ENCODE measurements at regions not wholly inside any gene's neighbourhood (a gene's known extent, or its start where the extent isn't known, plus 50 kb on each side); places are given as distances from the start of the nearest gene placed in this dataset.

DNA sequence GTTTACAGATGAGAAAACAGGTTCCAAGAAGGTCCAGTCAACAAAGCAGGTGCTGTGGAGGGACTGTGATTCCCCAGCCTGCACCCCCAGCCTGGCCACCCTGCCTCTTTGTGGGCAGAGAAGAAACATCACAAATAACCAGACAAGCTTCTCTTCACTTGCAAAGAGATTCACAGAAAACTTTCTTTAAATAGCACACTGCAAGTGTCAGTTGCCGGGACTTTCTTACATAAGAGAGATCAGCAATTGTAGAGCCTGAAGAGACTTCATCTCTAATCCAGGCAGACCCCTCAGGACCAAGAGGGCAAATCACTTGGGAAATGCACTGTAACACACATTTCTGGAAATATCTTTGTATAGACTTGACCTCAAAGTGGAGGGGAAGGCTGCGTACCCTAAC is 207.9 kb upstream of the CHRNA7 start:
- ChIA-PET POLR2A (no interaction called here), CTCF (no interaction called here)
- H3K4me3 ChIP-seq (ENCODE audit: low read depth, low read length), result no peak overlapping the region
- H3K9me3 ChIP-seq (ENCODE audit: control insufficient read depth, insufficient read depth, low read depth, low read length), result no peaks in the 10 kb centered on the region
- no peak overlapping the region for H3K27ac ChIP-seq (ENCODE audit: extremely low read depth, low read depth, low read length)
- no peaks in the 10 kb centered on the region for H3K4me1 ChIP-seq (ENCODE audit: control insufficient read depth, insufficient read depth, low read length)
- H3K36me3 ChIP-seq (ENCODE audit: control insufficient read depth in 2 of 2, insufficient read depth in 1 of 2, low read length in 2 of 2), result no peaks in the 10 kb centered on the region
- TF ChIP-seq, protein P1, sequence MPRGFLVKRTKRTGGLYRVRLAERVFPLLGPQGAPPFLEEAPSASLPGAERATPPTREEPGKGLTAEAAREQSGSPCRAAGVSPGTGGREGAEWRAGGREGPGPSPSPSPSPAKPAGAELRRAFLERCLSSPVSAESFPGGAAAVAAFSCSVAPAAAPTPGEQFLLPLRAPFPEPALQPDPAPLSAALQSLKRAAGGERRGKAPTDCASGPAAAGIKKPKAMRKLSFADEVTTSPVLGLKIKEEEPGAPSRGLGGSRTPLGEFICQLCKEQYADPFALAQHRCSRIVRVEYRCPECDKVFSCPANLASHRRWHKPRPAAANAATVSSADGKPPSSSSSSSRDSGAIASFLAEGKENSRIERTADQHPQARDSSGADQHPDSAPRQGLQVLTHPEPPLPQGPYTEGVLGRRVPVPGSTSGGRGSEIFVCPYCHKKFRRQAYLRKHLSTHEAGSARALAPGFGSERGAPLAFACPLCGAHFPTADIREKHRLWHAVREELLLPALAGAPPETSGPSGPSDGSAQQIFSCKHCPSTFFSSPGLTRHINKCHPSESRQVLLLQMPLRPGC (tag by site-specific recombination; IDR thresholded peaks at IDR 0.05), result no peak
- TF ChIP-seq RBAK (tag by site-specific recombination; IDR thresholded peaks at IDR 0.05) (no peak), MZF1 (tag by site-specific recombination; IDR thresholded peaks at IDR 0.05; ENCODE audit: borderline replicate concordance) (no peak), KLF16 (tag by site-specific recombination; IDR thresholded peaks at IDR 0.05) (no peak), ZBTB8A (tag by site-specific recombination; IDR thresholded peaks at IDR 0.05) (no peak), ZNF311 (tag by site-specific recombination; IDR thresholded peaks at IDR 0.05; ENCODE audit: borderline replicate concordance) (no peak), ZNF48 (tag by site-specific recombination; IDR thresholded peaks at IDR 0.05) (no peak), ZNF214 (tag by site-specific recombination; IDR thresholded peaks at IDR 0.05; ENCODE audit: borderline replicate concordance) (no peak), TRIM28 (IDR thresholded peaks at IDR 0.05; ENCODE audit: borderline replicate concordance, low read length) (no peak), ZNF112 (tag by site-specific recombination; IDR thresholded peaks at IDR 0.05) (no peak), ZFP3 (tag by site-specific recombination; IDR thresholded peaks at IDR 0.05; ENCODE audit: low read depth) (no peak), ZNF473 (tag by site-specific recombination; IDR thresholded peaks at IDR 0.05) (no peak), ZNF324 (tag by site-specific recombination; IDR thresholded peaks at IDR 0.05) (no peak), ZNF175 (tag by site-specific recombination; IDR thresholded peaks at IDR 0.05) (no peak), BCL11A (tag by site-specific recombination; IDR thresholded peaks at IDR 0.05; ENCODE audit: low read depth) (no peak)
- TF ChIP-seq, protein P2, sequence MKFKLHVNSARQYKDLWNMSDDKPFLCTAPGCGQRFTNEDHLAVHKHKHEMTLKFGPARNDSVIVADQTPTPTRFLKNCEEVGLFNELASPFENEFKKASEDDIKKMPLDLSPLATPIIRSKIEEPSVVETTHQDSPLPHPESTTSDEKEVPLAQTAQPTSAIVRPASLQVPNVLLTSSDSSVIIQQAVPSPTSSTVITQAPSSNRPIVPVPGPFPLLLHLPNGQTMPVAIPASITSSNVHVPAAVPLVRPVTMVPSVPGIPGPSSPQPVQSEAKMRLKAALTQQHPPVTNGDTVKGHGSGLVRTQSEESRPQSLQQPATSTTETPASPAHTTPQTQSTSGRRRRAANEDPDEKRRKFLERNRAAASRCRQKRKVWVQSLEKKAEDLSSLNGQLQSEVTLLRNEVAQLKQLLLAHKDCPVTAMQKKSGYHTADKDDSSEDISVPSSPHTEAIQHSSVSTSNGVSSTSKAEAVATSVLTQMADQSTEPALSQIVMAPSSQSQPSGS (tag by site-specific recombination; IDR thresholded peaks at IDR 0.05; ENCODE audit: low read depth), result no peak
- TF ChIP-seq, protein P3, sequence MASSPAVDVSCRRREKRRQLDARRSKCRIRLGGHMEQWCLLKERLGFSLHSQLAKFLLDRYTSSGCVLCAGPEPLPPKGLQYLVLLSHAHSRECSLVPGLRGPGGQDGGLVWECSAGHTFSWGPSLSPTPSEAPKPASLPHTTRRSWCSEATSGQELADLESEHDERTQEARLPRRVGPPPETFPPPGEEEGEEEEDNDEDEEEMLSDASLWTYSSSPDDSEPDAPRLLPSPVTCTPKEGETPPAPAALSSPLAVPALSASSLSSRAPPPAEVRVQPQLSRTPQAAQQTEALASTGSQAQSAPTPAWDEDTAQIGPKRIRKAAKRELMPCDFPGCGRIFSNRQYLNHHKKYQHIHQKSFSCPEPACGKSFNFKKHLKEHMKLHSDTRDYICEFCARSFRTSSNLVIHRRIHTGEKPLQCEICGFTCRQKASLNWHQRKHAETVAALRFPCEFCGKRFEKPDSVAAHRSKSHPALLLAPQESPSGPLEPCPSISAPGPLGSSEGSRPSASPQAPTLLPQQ (tag by site-specific recombination; IDR thresholded peaks at IDR 0.05), result no peak
- TF ChIP-seq, protein P4, sequence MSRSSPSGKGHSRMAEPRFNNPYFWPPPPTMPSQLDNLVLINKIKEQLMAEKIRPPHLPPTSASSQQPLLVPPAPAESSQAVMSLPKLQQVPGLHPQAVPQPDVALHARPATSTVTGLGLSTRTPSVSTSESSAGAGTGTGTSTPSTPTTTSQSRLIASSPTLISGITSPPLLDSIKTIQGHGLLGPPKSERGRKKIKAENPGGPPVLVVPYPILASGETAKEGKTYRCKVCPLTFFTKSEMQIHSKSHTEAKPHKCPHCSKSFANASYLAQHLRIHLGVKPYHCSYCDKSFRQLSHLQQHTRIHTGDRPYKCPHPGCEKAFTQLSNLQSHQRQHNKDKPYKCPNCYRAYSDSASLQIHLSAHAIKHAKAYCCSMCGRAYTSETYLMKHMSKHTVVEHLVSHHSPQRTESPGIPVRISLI (tag by site-specific recombination; IDR thresholded peaks at IDR 0.05), result no peak
- TF ChIP-seq, protein P5, sequence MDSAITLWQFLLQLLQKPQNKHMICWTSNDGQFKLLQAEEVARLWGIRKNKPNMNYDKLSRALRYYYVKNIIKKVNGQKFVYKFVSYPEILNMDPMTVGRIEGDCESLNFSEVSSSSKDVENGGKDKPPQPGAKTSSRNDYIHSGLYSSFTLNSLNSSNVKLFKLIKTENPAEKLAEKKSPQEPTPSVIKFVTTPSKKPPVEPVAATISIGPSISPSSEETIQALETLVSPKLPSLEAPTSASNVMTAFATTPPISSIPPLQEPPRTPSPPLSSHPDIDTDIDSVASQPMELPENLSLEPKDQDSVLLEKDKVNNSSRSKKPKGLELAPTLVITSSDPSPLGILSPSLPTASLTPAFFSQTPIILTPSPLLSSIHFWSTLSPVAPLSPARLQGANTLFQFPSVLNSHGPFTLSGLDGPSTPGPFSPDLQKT (IDR thresholded peaks at IDR 0.05; ENCODE audit: borderline replicate concordance, low read depth, low read length), result no peak

DNA sequence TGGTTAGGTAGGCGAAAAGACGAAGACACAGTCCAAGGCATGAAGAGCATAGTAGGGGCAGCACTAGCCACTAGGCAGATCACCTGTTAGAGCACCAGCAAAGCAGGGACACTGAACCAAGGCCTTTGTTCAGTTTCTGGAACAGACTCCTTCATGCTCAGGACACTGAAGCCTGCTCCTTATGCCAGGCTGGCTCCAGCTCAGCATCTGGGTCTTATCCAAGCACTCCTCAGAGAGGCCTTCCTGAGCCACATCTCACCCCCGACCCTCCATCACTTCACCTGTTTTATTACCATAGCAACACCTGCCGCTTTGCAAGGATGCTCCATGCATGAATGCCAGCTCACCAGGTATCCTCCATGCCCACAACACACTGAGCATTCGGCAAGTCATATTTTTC is 206.3 kb upstream of the CHRNA7 start:
- ChIA-PET CTCF (interaction anchor here (1.0 kb wide), 1 partner anchor 26 kb away, joined by 3 read pairs; no protein-coding TSS in a partner anchor), POLR2A (no interaction called here)
- TF ChIP-seq, protein P6, sequence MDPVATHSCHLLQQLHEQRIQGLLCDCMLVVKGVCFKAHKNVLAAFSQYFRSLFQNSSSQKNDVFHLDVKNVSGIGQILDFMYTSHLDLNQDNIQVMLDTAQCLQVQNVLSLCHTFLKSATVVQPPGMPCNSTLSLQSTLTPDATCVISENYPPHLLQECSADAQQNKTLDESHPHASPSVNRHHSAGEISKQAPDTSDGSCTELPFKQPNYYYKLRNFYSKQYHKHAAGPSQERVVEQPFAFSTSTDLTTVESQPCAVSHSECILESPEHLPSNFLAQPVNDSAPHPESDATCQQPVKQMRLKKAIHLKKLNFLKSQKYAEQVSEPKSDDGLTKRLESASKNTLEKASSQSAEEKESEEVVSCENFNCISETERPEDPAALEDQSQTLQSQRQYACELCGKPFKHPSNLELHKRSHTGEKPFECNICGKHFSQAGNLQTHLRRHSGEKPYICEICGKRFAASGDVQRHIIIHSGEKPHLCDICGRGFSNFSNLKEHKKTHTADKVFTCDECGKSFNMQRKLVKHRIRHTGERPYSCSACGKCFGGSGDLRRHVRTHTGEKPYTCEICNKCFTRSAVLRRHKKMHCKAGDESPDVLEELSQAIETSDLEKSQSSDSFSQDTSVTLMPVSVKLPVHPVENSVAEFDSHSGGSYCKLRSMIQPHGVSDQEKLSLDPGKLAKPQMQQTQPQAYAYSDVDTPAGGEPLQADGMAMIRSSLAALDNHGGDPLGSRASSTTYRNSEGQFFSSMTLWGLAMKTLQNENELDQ (tag by site-specific recombination; IDR thresholded peaks at IDR 0.05; ENCODE audit: low read depth), result no peak
- TF ChIP-seq ZIC2 (tag by site-specific recombination; IDR thresholded peaks at IDR 0.05) (no peak), ZNF169 (tag by site-specific recombination; IDR thresholded peaks at IDR 0.05) (no peak)
- TF ChIP-seq, protein P7, sequence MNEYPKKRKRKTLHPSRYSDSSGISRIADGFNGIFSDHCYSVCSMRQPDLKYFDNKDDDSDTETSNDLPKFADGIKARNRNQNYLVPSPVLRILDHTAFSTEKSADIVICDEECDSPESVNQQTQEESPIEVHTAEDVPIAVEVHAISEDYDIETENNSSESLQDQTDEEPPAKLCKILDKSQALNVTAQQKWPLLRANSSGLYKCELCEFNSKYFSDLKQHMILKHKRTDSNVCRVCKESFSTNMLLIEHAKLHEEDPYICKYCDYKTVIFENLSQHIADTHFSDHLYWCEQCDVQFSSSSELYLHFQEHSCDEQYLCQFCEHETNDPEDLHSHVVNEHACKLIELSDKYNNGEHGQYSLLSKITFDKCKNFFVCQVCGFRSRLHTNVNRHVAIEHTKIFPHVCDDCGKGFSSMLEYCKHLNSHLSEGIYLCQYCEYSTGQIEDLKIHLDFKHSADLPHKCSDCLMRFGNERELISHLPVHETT (tag by site-specific recombination; IDR thresholded peaks at IDR 0.05), result no peak
- TF ChIP-seq, protein P8, sequence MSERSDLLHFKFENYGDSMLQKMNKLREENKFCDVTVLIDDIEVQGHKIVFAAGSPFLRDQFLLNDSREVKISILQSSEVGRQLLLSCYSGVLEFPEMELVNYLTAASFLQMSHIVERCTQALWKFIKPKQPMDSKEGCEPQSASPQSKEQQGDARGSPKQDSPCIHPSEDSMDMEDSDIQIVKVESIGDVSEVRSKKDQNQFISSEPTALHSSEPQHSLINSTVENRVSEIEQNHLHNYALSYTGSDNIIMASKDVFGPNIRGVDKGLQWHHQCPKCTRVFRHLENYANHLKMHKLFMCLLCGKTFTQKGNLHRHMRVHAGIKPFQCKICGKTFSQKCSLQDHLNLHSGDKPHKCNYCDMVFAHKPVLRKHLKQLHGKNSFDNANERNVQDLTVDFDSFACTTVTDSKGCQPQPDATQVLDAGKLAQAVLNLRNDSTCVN (tag by site-specific recombination; optimal IDR thresholded peaks at IDR 0.05), result no peak

More for the DNA sequence above, 206.3 kb upstream of the CHRNA7 start:
- Histone ChIP-seq H3K27ac (ENCODE audit: extremely low read depth, low read depth, low read length) (no peak overlapping the region), H3K36me3 (ENCODE audit: control insufficient read depth in 2 of 2, insufficient read depth in 1 of 2, low read length in 2 of 2) (no peaks in the 10 kb centered on the region), H3K4me3 (ENCODE audit: low read depth, low read length) (no peak overlapping the region), H3K9me3 (ENCODE audit: control insufficient read depth, insufficient read depth, low read depth, low read length) (no peaks in the 10 kb centered on the region), H3K4me1 (ENCODE audit: control insufficient read depth, insufficient read depth, low read length) (no peaks in the 10 kb centered on the region)

All from HEK293 (cell line).